Endothelial cell of umbilical vein (primary cell): ENCODE measurements at regions not wholly inside any gene's neighbourhood (a gene's known extent, or its start where the extent isn't known, plus 50 kb on each side); places are given as distances from the start of the nearest gene placed in this dataset.

Source experiments
- BruUV-seq: library from RNA; stranded (reverse); fragments of 400-500 nt; replicated peaks from 2 replicates; lab custom pipeline; 2021; lab: Mats Ljungman, UMichigan
- CTCF ChIA-PET: fragments of 300-600, 350-600 bp; sonication (Branson Sonifier 250); formaldehyde crosslinking; loops from one replicate; lab custom pipeline; 2021; ENCODE audit warnings: antibody characterized with exemption, inconsistent platforms; lab: Charles Lee
- POLR2A ChIA-PET: fragments of 300-600, 350-600 bp; sonication (Branson Sonifier 250); formaldehyde crosslinking; loops from one replicate; lab custom pipeline; 2021; ENCODE audit warnings: antibody characterized with exemption, inconsistent platforms; lab: Charles Lee
- DNase-seq: peaks from one replicate; pipeline ENCODE4 v3.0.0-alpha.2; 2011; ENCODE audit warnings: low read depth, low spot score
- FAIRE-seq: peaks from 2 replicates; lab custom pipeline; 2011; peaks lifted over from hg19 to GRCh38; lab: Jason Lieb, UNC
- H2AFZ ChIP-seq: 2 replicates; pipeline ENCODE4 v1.6.0; 2012; ENCODE audit warnings: low read depth, low read length, control low read depth, inconsistent platforms
- H3K27ac ChIP-seq: 2 replicates; pipeline ENCODE4 v1.5.1; 2011; ENCODE audit warnings: low read depth, mild to moderate bottlenecking, control low read depth, low read length, moderate library complexity; ENCODE audit not compliant: insufficient read depth
- H3K27me3 ChIP-seq, 2 experiments: 2 replicates each; pipeline versions ENCODE4 v1.6.0 to v1.6.1; 2011; ENCODE audit warnings: low read length in 2 of 2, mixed read lengths in 1 of 2; ENCODE audit not compliant: control insufficient read depth in 2 of 2, insufficient read depth in 2 of 2
- H3K36me3 ChIP-seq, 2 experiments: 2 replicates in 1 of 2; 3 replicates in 1 of 2; pipeline ENCODE4 v1.5.1; 2011; ENCODE audit warnings: low read length in 2 of 2, mild to moderate bottlenecking in 1 of 2, moderate library complexity in 1 of 2; ENCODE audit not compliant: control insufficient read depth in 2 of 2, insufficient read depth in 2 of 2; ENCODE audit errors: extremely low read depth in 1 of 2
- H3K4me1 ChIP-seq: 3 replicates; pipeline ENCODE4 v1.5.1; 2011; ENCODE audit warnings: mild to moderate bottlenecking, low read length; ENCODE audit not compliant: control insufficient read depth, insufficient read depth; ENCODE audit errors: extremely low read depth
- H3K4me2 ChIP-seq: 2 replicates; pipeline ENCODE4 v1.6.1; 2011; ENCODE audit warnings: low read length, control low read depth, mixed read lengths; ENCODE audit not compliant: insufficient read depth
- H3K4me3 ChIP-seq, 3 experiments: fragments of 200-600 bp in 1 of 3; sonication (generic), shearing (Covaris generic) in 1 of 3; replicated peaks in 1 of 3; 2 replicates each; pipeline ENCODE4 v1.5.1; 2011 to 2016; ENCODE audit warnings: control low read depth in 3 of 3, low read length in 3 of 3, mild to moderate bottlenecking in 2 of 3, inconsistent platforms in 1 of 3, low read depth in 1 of 3, moderate library complexity in 1 of 3; ENCODE audit not compliant: insufficient read depth in 1 of 3
- H3K79me2 ChIP-seq: 2 replicates; pipeline ENCODE4 v1.6.0; 2012; ENCODE audit warnings: low read length, inconsistent platforms; ENCODE audit not compliant: control insufficient read depth, insufficient read depth
- H3K9ac ChIP-seq: replicated peaks from 2 replicates; pipeline ENCODE3; 2011; ENCODE audit warnings: low read length, control low read depth; ENCODE audit not compliant: insufficient read depth; ENCODE audit errors: extremely low read depth
- H3K9me1 ChIP-seq: replicated peaks from 3 replicates; pipeline ENCODE4 v1.6.0; 2011; ENCODE audit warnings: mild to moderate bottlenecking, low read length; ENCODE audit not compliant: control insufficient read depth, insufficient read depth; ENCODE audit errors: extremely low read depth
- H3K9me3 ChIP-seq: replicated peaks from 2 replicates; pipeline ENCODE4 v1.5.1; 2012; ENCODE audit warnings: low read length, inconsistent platforms; ENCODE audit not compliant: control insufficient read depth, insufficient read depth
- H4K20me1 ChIP-seq: replicated peaks from 2 replicates; pipeline ENCODE3; 2011; ENCODE audit warnings: mild to moderate bottlenecking, low read length; ENCODE audit not compliant: control insufficient read depth, insufficient read depth; ENCODE audit errors: extremely low read depth
- EZH2 ChIP-seq: IDR thresholded peaks from 2 replicates; pipeline ENCODE4 v1.6.1; 2012; ENCODE audit warnings: borderline replicate concordance, low read depth, mild to moderate bottlenecking, moderate library complexity, low read length, inconsistent platforms; ENCODE audit not compliant: severe bottlenecking
- FOS ChIP-seq: IDR thresholded peaks from 2 replicates; pipeline ENCODE4 v1.6.1; 2011; ENCODE audit warnings: mild to moderate bottlenecking, low read length, moderate library complexity, borderline replicate concordance; ENCODE audit not compliant: insufficient read depth
- GATA2 ChIP-seq: IDR thresholded peaks from 2 replicates; pipeline ENCODE4 v1.7.0; 2011; ENCODE audit warnings: low read depth, mild to moderate bottlenecking, moderate library complexity, mixed read lengths, low read length; ENCODE audit not compliant: insufficient read length, insufficient read depth
- JUN ChIP-seq: IDR thresholded peaks from 2 replicates; pipeline ENCODE4 v1.6.1; 2011; ENCODE audit warnings: borderline replicate concordance, low read depth; ENCODE audit not compliant: insufficient read length, insufficient read depth
- MYC ChIP-seq: IDR thresholded peaks from one replicate; pipeline ENCODE4 v1.6.1; 2011; ENCODE audit warnings: mild to moderate bottlenecking, low read depth, low read length
- POLR2A ChIP-seq: IDR thresholded peaks from 2 replicates; pipeline ENCODE4 v1.6.1; 2012; ENCODE audit warnings: low read depth, mild to moderate bottlenecking, control low read depth, low read length
- POLR2AphosphoS5 ChIP-seq: IDR thresholded peaks from 2 replicates; pipeline ENCODE4 v1.6.1; 2012; ENCODE audit warnings: low read depth, mild to moderate bottlenecking, control low read depth, low read length, moderate library complexity; ENCODE audit not compliant: insufficient read depth
- dilution Hi-C: fragments of 300-500 bp; cut with MboI; formaldehyde crosslinking; loops from one replicate; pipeline ENCODE4 v1.15.0; 2019; ENCODE audit warnings: low sequenced_read_pairs; ENCODE audit not compliant: extremely low pct_ligation_motif_present
- intact Hi-C: fragments of 100-400 bp; cut with micrococcal nuclease; formaldehyde crosslinking; loops from one replicate; pipeline ENCODE4 v1.10.0; 2022
- TF ChIP-seq, protein P1 (sequence below): IDR thresholded peaks from 2 replicates; pipeline ENCODE4 v1.6.1; 2011; ENCODE audit not compliant: insufficient read depth, insufficient read length
- TF ChIP-seq, protein P2 (sequence below), 2 donors: IDR thresholded peaks; 1 replicate in 1 of 2; 2 replicates in 1 of 2; pipeline ENCODE4 v1.5.1; 2011; ENCODE audit warnings: low read length in 2 of 2, mild to moderate bottlenecking in 2 of 2, moderate library complexity in 2 of 2, control low read depth in 1 of 2, inconsistent platforms in 1 of 2, low read depth in 1 of 2; ENCODE audit not compliant: insufficient read depth in 1 of 2; ENCODE audit errors: extremely low read depth in 1 of 2

DNA sequence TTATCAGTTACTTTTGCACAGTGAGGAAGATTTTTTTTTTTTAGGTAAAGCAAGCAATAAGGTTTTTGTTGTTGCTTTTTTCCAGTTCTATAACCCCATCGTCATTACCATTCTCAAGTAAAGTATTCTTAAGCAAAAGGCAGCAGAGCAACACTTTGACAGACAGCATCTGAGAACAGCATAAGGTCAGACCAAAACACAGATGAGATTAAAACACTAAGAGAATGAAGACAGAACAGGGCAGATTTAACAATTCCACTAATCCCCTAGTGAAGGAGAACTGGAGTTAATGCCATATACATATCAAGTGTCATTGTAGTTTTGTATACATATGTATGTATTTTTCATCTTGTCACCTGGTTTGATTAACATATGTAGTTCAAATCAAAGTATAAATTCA, 290.2 kb downstream of the METTL4 start:
- dilution Hi-C loops = no loop called here
- no peaks in the 10 kb centered on the region for H3K9me3 ChIP-seq
- no peaks in the 10 kb centered on the region for H4K20me1 ChIP-seq
- CTCF ChIA-PET = no interaction called here
- H3K79me2 ChIP-seq = no peaks in the 10 kb centered on the region
- no peak for DNase-seq
- FAIRE-seq = no peak
- no peak overlapping the region for H3K27ac ChIP-seq
- TF ChIP-seq, protein P1, sequence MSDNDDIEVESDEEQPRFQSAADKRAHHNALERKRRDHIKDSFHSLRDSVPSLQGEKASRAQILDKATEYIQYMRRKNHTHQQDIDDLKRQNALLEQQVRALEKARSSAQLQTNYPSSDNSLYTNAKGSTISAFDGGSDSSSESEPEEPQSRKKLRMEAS = no peak
- no peak for TF ChIP-seq GATA2
- TF ChIP-seq POLR2AphosphoS5 = no peak
- TF ChIP-seq EZH2 = no peak
- no peak for TF ChIP-seq MYC
- TF ChIP-seq FOS = no peak
- TF ChIP-seq POLR2A = no peak
- TF ChIP-seq, protein P2, sequence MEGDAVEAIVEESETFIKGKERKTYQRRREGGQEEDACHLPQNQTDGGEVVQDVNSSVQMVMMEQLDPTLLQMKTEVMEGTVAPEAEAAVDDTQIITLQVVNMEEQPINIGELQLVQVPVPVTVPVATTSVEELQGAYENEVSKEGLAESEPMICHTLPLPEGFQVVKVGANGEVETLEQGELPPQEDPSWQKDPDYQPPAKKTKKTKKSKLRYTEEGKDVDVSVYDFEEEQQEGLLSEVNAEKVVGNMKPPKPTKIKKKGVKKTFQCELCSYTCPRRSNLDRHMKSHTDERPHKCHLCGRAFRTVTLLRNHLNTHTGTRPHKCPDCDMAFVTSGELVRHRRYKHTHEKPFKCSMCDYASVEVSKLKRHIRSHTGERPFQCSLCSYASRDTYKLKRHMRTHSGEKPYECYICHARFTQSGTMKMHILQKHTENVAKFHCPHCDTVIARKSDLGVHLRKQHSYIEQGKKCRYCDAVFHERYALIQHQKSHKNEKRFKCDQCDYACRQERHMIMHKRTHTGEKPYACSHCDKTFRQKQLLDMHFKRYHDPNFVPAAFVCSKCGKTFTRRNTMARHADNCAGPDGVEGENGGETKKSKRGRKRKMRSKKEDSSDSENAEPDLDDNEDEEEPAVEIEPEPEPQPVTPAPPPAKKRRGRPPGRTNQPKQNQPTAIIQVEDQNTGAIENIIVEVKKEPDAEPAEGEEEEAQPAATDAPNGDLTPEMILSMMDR (IDR thresholded peaks at IDR 0.05; ENCODE audit: extremely low read depth in 1 of 2, insufficient read depth in 1 of 2, low read depth in 1 of 2, low read length in 2 of 2) = no peak
- no peak for TF ChIP-seq JUN
- H3K4me1 ChIP-seq = no peaks in the 10 kb centered on the region
- H3K9me1 ChIP-seq = no peaks in the 10 kb centered on the region
- no peak overlapping the region for H2AFZ ChIP-seq
- no peaks in the 10 kb centered on the region for H3K27me3 ChIP-seq
- H3K9ac ChIP-seq = no peak overlapping the region
- no peak overlapping the region for H3K4me2 ChIP-seq
- intact Hi-C loops = no loop called here
- no peaks in the 10 kb centered on the region for H3K36me3 ChIP-seq
- H3K4me3 ChIP-seq = no peak overlapping the region
- POLR2A ChIA-PET = no interaction called here
- BruUV-seq = no TSS peak
